Activated CD8-positive, alpha-beta T cell treated with anti-CD3 and anti-CD28 coated beads for 36 hours (primary cell): ENCODE measurements at regions not wholly inside any gene's neighbourhood (a gene's known extent, or its start where the extent isn't known, plus 50 kb on each side); places are given as distances from the start of the nearest gene placed in this dataset.

Source experiments
- ATAC-seq: fragments of 200-7000 bp; cut with Tn5 transposase; one replicate; pipeline ENCODE4 v1.10.0; 2021; ENCODE audit warnings: mild to moderate bottlenecking, moderate library complexity
- CTCF ChIA-PET: fragments of 350-600 bp; sonication (Branson Sonifier 250); formaldehyde crosslinking; loops from one replicate; lab custom pipeline; 2021; ENCODE audit warnings: antibody characterized with exemption; lab: Charles Lee
- POLR2A ChIA-PET: fragments of 350-600 bp; sonication (Branson Sonifier 250); formaldehyde crosslinking; loops from one replicate; lab custom pipeline; 2021; ENCODE audit warnings: antibody characterized with exemption; lab: Charles Lee
- DNase-seq: peaks from one replicate; pipeline ENCODE4 v3.0.0-alpha.2; 2020
- H3K27ac Mint-ChIP-seq: one replicate; pipeline ENCODE4 v1.8.0; 2021; ENCODE audit warnings: mild to moderate bottlenecking, mixed read lengths
- H3K27me3 Mint-ChIP-seq: one replicate; pipeline ENCODE4 v1.8.0; 2021; ENCODE audit warnings: mixed read lengths
- H3K36me3 Mint-ChIP-seq: one replicate; pipeline ENCODE4 v1.8.0; 2021; ENCODE audit warnings: low read depth, mixed read lengths
- H3K4me1 Mint-ChIP-seq: one replicate; pipeline ENCODE4 v1.8.0; 2021; ENCODE audit warnings: low read depth, mixed read lengths
- H3K4me3 Mint-ChIP-seq: one replicate; pipeline ENCODE4 v1.8.0; 2021; ENCODE audit warnings: mild to moderate bottlenecking, moderate library complexity, mixed read lengths
- H3K9me3 Mint-ChIP-seq: one replicate; pipeline ENCODE4 v1.8.0; 2021; ENCODE audit warnings: mixed read lengths
- intact Hi-C: fragments of 100-400 bp; cut with micrococcal nuclease; formaldehyde crosslinking; loops from one replicate; pipeline ENCODE4 v1.10.0; 2022
- microRNA-seq: library from miRNA; unstranded; fragments of <30 nt; microRNA quantifications from one replicate; pipeline ENCODE4 v1.2.0, GENCODE V29; 2022; ENCODE audit warnings: borderline microRNAs expressed, borderline replicate concordance
- TF ChIP-seq, protein P1 (sequence below): fragments of 200-600 bp; IDR thresholded peaks from one replicate; pipeline ENCODE4 v1.8.0; 2022; ENCODE audit warnings: antibody characterized with exemption, mild to moderate bottlenecking

DNA sequence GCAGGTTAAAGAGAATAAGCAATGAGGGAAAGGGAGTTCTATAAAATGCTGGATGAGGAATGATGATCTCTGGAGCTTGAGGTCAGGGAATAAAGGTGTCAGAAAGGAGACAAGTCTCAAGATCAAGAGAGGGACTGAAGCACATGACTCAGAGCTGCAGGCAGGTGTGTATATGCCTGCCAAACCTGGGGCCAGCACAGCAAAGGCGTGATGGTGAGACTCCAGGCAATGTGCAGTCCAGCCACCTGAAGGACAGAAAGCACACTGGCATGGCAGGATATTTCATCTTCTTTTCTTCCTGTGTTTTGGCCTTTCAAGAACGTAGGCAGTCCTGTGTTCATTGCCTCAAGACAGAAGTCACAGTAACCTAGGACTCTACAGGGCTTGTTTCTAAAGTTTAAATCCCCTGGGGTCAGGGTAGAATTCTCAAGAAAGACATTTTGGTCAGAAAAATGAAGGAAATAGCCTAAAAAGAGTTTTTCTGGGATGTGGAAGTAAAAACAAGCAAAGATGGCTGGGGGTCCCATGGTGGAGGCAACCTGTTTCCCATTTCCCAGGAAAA lies 55.5 kb upstream of the TOPAZ1 start:
- Mint-ChIP-seq H3K27ac (no peak overlapping the region), H3K4me3 (no peak overlapping the region), H3K9me3 (no peaks in the 10 kb centered on the region), H3K36me3 (no peaks in the 10 kb centered on the region), H3K4me1 (no peaks in the 10 kb centered on the region), H3K27me3 (peaks cover 25% of the 10 kb centered on the region)
- ATAC-seq (no peak), DNase-seq (no peak)
- ChIA-PET POLR2A (no interaction called here), CTCF (interaction anchor here (0.6 to 3.8 kb wide), 2 partner anchors 12 to 146 kb away, joined by 3 to 19 read pairs; no protein-coding TSS in a partner anchor)
- intact Hi-C loops: no loop called here
- TF ChIP-seq, protein P1, sequence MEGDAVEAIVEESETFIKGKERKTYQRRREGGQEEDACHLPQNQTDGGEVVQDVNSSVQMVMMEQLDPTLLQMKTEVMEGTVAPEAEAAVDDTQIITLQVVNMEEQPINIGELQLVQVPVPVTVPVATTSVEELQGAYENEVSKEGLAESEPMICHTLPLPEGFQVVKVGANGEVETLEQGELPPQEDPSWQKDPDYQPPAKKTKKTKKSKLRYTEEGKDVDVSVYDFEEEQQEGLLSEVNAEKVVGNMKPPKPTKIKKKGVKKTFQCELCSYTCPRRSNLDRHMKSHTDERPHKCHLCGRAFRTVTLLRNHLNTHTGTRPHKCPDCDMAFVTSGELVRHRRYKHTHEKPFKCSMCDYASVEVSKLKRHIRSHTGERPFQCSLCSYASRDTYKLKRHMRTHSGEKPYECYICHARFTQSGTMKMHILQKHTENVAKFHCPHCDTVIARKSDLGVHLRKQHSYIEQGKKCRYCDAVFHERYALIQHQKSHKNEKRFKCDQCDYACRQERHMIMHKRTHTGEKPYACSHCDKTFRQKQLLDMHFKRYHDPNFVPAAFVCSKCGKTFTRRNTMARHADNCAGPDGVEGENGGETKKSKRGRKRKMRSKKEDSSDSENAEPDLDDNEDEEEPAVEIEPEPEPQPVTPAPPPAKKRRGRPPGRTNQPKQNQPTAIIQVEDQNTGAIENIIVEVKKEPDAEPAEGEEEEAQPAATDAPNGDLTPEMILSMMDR: no peak

DNA sequence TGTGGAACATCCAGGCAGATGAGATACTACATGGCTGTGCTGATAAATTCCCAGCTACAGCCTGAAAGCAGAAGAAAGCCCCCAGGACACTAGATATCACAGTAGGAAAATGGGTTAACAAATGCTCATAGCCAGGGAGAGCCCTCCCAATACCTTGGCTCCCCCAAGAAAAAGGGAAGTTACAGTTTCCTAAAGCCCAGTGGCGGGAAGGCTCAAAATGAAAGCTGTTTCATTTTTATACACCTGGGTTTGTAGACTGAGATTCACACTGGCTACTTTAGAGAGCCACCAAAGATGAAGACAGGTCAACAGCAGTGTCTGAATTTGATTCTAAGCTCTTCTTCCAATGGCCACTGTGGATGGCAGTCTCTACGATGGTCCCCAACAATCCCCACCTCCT lies 55.0 kb upstream of the TOPAZ1 start:
- CTCF ChIA-PET: interaction anchor here (3.8 kb wide), 1 partner anchor 11 kb away, joined by 19 read pairs; no protein-coding TSS in a partner anchor

More for the DNA sequence above, 55.0 kb upstream of the TOPAZ1 start:
- POLR2A ChIA-PET: no interaction called here
- no peak for ATAC-seq
- DNase-seq: no peak
- no peak overlapping the region for H3K27ac Mint-ChIP-seq
- H3K9me3 Mint-ChIP-seq: no peaks in the 10 kb centered on the region
- H3K36me3 Mint-ChIP-seq: no peaks in the 10 kb centered on the region
- TF ChIP-seq, protein P1: no peak
- H3K27me3 Mint-ChIP-seq: peaks cover 25% of the 10 kb centered on the region
- intact Hi-C loops: no loop called here
- no peaks in the 10 kb centered on the region for H3K4me1 Mint-ChIP-seq
- no peak overlapping the region for H3K4me3 Mint-ChIP-seq

Small RNAs in the stretch of these regions (microRNA-seq; reads per million reads assigned to microRNA genes)
- 1.8 reads per million for gene MIR138-1
